SU-DHL-6 (cell line): ENCODE measurements at regions not wholly inside any gene's neighbourhood (a gene's known extent, or its start where the extent isn't known, plus 50 kb on each side); places are given as distances from the start of the nearest gene placed in this dataset.

ENCODE experiments used
- EZH2phosphoT487 ChIP-seq: fragments of 200-600 bp; sonication (generic), shearing (Covaris generic); conservative IDR thresholded peaks from 2 replicates; pipeline ENCODE4 v1.6.1; 2018; ENCODE audit warnings: mild to moderate bottlenecking, antibody characterized with exemption, low read length, moderate library complexity, mixed read lengths
- TF ChIP-seq, protein P1 (sequence below): fragments of 200-600 bp; sonication (generic); IDR thresholded peaks from one replicate; pipeline ENCODE4 v1.5.1; 2017; ENCODE audit warnings: antibody characterized with exemption, mild to moderate bottlenecking, low read length, moderate library complexity; ENCODE audit not compliant: insufficient read depth, poor library complexity, severe bottlenecking

DNA sequence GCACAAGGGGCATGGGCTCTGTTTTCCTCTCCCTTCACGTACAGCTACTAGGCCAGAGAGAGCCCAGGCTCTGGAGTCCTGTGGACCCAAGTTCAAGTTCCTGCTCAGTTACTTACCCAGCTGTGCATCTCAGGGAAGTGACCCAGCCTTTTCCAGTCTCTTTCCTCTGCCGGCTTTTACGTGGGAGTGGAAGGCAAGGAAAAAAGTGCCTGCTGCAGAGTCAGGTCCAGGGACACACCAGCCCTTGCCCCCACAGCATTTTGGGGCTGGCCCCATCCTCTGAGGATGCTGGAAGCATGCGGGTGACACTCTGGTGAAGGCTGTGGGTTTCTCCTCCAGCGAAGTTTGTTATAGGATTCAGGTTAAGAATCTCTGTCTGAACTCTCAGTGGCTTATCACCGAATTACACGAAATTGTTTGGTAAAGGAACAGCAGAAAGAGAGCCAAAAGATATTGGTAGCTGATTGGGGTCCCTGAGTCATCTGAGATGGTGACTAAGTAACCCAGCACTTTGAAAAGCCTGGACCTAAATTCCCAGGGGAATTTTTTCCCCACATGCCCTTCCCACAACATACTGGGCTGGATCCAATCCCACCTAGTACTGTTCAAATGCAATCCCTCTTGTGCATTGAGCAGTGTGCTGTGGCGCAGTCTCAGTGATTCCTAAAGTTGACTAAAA lies 424.3 kb downstream of the RPS24 start:
- TF ChIP-seq, protein P1, sequence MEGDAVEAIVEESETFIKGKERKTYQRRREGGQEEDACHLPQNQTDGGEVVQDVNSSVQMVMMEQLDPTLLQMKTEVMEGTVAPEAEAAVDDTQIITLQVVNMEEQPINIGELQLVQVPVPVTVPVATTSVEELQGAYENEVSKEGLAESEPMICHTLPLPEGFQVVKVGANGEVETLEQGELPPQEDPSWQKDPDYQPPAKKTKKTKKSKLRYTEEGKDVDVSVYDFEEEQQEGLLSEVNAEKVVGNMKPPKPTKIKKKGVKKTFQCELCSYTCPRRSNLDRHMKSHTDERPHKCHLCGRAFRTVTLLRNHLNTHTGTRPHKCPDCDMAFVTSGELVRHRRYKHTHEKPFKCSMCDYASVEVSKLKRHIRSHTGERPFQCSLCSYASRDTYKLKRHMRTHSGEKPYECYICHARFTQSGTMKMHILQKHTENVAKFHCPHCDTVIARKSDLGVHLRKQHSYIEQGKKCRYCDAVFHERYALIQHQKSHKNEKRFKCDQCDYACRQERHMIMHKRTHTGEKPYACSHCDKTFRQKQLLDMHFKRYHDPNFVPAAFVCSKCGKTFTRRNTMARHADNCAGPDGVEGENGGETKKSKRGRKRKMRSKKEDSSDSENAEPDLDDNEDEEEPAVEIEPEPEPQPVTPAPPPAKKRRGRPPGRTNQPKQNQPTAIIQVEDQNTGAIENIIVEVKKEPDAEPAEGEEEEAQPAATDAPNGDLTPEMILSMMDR, result no peak
- no peak for TF ChIP-seq EZH2phosphoT487
